Fibroblast of the aortic adventitia (primary cell): ENCODE measurements at regions not wholly inside any gene's neighbourhood (a gene's known extent, or its start where the extent isn't known, plus 50 kb on each side); places are given as distances from the start of the nearest gene placed in this dataset.

Source experiments
- DNase-seq: peaks from one replicate; pipeline ENCODE4 v3.0.0-alpha.2; 2010; ENCODE audit warnings: low read depth
- H3K4me3 ChIP-seq: 2 replicates; pipeline ENCODE4 v1.5.1; 2011; ENCODE audit warnings: low read depth, mild to moderate bottlenecking, control low read depth, low read length, moderate library complexity
- TF ChIP-seq, protein P1 (sequence below): IDR thresholded peaks from 2 replicates; pipeline ENCODE4 v1.5.1; 2011; ENCODE audit warnings: mild to moderate bottlenecking, low read length, control low read depth, inconsistent platforms; ENCODE audit not compliant: insufficient read depth

DNA sequence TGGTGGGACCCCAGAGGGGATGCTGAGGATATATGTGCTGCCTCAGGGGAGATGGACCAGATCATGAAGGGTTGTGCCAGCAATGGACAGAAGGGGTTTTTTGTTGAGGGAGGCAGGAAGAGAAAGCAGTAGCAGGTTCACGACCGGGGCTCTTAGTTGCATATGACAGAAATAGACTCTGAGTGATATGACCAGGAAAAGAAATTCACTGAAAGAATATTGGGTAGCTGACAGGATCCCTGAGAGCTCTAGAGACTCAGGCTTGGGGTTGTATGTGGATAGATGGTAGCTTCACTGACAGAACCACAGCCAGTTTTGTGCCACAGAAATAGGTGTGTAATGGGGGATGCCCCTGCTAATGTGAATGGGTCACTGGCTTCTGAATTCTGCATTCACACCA is 241.6 kb downstream of the ZNF621 start:
- TF ChIP-seq, protein P1, sequence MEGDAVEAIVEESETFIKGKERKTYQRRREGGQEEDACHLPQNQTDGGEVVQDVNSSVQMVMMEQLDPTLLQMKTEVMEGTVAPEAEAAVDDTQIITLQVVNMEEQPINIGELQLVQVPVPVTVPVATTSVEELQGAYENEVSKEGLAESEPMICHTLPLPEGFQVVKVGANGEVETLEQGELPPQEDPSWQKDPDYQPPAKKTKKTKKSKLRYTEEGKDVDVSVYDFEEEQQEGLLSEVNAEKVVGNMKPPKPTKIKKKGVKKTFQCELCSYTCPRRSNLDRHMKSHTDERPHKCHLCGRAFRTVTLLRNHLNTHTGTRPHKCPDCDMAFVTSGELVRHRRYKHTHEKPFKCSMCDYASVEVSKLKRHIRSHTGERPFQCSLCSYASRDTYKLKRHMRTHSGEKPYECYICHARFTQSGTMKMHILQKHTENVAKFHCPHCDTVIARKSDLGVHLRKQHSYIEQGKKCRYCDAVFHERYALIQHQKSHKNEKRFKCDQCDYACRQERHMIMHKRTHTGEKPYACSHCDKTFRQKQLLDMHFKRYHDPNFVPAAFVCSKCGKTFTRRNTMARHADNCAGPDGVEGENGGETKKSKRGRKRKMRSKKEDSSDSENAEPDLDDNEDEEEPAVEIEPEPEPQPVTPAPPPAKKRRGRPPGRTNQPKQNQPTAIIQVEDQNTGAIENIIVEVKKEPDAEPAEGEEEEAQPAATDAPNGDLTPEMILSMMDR: no peak
- DNase-seq: no peak
- no peak overlapping the region for H3K4me3 ChIP-seq

DNA sequence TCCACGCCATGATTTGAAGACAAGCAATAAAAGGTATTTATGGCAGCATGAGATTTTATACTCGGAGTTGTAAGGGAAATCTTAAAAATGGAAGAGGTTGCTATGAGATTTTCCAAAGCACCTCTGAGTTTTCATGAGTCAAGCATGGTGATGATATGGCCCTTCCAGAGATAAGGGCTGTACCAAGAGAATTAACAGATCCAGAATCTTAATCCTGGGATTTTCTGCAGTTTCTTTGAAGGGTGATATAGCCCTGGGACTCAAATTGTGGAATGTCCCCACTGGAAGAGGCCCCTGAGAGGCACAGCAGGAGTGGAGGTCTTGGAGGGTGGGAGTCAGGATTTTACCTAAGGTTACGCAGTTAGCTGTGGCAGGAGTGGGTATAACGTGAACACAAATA is 243.3 kb downstream of the ZNF621 start:
- no peak overlapping the region for H3K4me3 ChIP-seq
- no peak for DNase-seq
- TF ChIP-seq, protein P1: no peak

DNA sequence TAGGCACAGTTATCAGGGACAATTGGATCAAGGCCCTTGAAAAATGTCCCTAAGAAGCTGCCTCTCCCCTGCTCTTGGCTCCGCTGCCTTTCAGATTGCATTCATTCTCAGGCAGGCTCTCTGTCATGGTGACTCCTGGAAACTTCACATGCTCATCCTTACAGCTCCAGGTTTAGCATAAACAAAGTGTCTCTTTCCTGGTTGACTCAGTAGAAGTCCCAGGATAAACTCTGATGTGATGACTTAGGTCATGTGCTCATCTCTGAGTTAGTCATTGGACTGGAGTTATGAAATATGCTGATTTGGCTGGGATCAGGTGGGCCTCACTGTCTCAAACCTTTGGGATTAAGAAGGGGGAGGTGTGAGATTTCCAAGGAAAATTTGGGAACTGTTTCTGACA is 243.8 kb downstream of the ZNF621 start:
- H3K4me3 ChIP-seq: no peak overlapping the region
- DNase-seq: peak; percentile 1
- TF ChIP-seq, protein P1: no peak

DNA sequence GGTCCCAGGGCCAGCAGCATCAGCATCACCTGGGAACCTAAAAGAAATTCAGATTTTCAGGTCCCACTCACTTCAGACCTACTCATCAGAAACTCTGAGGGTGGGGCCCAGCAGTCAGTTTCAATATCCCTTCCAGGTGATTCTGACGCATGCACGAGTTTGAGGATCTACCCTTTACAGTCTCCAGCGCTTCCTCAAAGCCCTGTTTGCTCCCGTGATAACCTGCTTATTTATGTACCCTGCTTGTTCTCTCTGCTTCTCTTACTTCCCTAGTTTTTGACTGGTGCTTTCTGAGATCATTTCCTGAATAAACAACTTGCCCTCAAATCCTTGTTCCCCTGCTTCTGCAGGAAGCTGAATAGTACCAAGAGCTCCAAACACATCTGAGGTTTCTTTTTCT is 245.3 kb downstream of the ZNF621 start:
- TF ChIP-seq, protein P1: no peak
- DNase-seq: no peak
- no peak overlapping the region for H3K4me3 ChIP-seq

DNA sequence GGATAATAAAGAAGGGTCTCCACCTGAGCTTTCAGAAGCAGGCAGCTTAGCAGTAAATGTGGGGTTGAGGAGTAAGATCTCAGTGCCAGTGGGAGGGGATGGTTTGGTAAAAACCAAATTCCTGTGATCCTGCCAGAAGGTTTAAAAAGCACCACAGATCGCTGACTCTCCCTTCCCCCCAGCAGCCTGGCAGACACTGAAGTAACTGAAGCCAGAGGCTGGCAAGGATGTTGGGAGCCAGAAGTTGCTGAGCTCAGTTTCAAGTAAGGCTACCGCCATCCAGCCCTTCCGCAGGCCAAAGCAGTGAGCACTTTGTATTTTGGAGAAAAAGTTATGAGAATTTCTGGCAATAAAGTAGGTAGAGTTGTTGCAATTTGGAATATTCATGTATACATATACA is 246.4 kb downstream of the ZNF621 start:
- no peak overlapping the region for H3K4me3 ChIP-seq
- DNase-seq: no peak
- TF ChIP-seq, protein P1: no peak

DNA sequence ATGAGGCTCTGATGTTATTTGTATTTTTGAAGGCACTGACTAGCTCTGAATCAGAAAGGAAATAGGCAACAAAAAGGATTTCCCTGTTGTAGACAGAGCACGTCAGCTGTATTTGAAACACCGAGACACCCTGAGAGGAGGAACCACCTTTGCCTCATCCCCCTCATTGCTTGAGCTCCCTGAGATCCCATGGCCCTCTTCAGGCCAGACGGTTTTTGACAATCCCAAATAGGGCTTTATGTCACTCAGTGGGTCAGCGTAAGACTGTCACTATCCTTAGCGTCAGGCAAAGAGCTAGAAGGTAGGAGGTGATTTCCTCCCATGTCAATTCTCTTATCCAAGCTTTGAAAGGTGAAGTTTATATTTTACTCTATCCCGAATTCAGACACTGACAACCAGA is 254.3 kb downstream of the ZNF621 start:
- no peak overlapping the region for H3K4me3 ChIP-seq
- TF ChIP-seq, protein P1: no peak
- no peak for DNase-seq

DNA sequence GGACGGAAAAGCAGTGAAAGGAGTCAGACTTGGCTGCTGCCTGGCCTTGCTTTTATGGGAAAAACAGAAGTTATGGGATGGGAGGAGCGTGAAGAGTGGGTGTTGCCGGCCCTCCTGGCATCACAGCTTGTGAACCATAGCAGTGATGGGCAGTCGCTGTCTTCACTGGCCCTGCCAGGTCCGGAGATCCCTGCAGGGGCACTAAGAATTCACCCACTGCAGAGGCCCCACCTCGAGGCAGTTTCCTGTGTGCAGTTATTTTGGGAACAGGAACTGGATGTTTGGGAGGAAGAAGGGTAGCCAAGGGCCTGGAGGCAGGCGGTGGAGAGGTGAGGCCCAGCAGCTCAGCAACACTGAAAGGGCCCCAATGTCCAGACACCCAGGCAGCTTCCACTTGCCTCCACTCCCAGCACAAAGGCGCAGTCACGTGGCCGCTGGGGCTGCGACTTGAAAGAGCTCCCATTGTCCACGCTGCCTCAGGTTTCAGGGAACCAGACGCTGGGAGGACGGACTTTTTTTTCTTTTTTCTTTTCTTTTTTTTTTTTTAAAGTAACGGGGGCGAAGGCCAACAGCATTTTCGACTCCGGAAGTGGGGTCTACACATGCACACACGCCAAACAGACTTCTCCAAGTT is 255.6 kb downstream of the ZNF621 start:
- peak; percentile 60 for DNase-seq
- no peak overlapping the region for H3K4me3 ChIP-seq
- TF ChIP-seq, protein P1: no peak
